GM12865 (cell line): ENCODE measurements at regions not wholly inside any gene's neighbourhood (a gene's known extent, or its start where the extent isn't known, plus 50 kb on each side); places are given as distances from the start of the nearest gene placed in this dataset.

Experiments used
- DNase-seq: peaks from one replicate; pipeline ENCODE4 v3.0.0; 2010; ENCODE audit warnings: low read depth
- H3K4me3 ChIP-seq: 2 replicates; pipeline ENCODE4 v1.5.1; 2011; ENCODE audit warnings: mild to moderate bottlenecking, low read depth, low read length, control low read depth
- TF ChIP-seq, protein P1 (sequence below): IDR thresholded peaks from 2 replicates; pipeline ENCODE4 v1.5.1; 2011; ENCODE audit warnings: low read length, control low read depth, low read depth, inconsistent platforms; ENCODE audit not compliant: insufficient read depth; ENCODE audit errors: missing control alignments

- H3K4me3 ChIP-seq: no peak overlapping the region
- TF ChIP-seq, protein P1, sequence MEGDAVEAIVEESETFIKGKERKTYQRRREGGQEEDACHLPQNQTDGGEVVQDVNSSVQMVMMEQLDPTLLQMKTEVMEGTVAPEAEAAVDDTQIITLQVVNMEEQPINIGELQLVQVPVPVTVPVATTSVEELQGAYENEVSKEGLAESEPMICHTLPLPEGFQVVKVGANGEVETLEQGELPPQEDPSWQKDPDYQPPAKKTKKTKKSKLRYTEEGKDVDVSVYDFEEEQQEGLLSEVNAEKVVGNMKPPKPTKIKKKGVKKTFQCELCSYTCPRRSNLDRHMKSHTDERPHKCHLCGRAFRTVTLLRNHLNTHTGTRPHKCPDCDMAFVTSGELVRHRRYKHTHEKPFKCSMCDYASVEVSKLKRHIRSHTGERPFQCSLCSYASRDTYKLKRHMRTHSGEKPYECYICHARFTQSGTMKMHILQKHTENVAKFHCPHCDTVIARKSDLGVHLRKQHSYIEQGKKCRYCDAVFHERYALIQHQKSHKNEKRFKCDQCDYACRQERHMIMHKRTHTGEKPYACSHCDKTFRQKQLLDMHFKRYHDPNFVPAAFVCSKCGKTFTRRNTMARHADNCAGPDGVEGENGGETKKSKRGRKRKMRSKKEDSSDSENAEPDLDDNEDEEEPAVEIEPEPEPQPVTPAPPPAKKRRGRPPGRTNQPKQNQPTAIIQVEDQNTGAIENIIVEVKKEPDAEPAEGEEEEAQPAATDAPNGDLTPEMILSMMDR: no peak
Observed at GRCh38 chr2:240252191-240252871, 111.9 kb upstream of the OTOS start.

DNA sequence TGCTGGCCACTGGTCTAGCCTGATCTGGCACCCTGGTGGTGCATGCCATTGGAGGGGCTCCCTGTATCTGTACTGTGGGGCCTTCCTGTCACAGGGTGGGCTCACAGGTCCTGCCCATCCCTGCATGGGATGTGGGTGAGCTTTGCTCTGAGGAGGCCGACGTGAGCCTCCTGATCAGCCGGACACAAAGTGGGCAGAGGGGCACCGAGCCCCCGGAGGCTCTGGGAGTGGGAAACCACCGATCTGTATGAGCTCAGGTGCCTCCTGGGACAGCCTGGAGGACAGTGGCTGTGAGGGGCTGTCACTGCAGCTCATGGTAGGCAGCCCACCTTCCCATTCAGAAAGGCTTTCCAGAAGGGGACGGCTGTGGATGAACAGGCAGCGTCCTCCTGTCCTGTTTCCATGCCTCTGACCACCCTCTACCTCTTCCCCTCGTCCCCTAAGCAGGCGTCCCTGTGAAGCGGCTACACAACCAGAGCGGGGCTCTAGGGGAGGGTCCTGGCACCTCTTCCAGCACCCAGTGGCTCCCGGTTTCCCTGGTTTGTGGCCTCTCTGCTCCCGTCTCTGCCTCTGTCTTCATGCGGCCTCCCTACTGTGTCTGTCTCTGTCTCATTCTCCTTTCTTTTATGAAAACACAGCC, 112.5 kb upstream of the OTOS start:
- TF ChIP-seq, protein P1: no peak
- no peak overlapping the region for H3K4me3 ChIP-seq
- DNase-seq: no peak

More at GRCh38 chr2:240252191-240252871, 111.9 kb upstream of the OTOS start:
- no peak for DNase-seq

DNA sequence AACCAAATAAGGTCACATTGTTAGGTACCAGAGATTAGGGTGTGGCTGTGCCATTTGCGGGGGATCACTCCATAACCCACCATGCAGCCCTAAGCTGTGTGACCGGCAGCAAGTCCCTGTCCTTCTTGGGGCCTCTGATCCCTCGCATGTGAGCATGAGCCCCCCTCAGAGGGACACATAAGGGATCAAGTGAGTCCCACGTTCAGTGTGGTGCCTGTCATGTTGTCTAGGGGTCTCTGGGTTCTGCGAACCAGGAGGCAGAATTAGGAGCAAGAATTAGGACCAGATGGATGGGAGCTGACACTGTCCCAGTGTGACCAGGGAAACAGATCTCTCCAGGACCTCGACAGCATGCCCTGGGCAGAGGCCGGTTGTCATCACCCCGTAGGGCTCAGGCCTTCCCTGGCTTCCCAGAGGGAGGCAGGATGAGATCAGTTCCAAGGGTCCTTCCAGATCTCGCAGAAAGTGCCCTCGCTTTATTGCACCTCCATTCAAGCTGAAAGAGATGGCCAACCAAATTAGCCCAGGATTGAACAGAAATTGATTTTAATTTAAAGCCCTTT, 113.2 kb upstream of the OTOS start:
- TF ChIP-seq, protein P1: no peak
- DNase-seq: no peak
- no peak overlapping the region for H3K4me3 ChIP-seq

- no peak for DNase-seq
- no peak overlapping the region for H3K4me3 ChIP-seq
- TF ChIP-seq, protein P1: no peak
Observed at GRCh38 chr2:240254337-240255164, 114.1 kb upstream of the OTOS start.

- DNase-seq: no peak
- H3K4me3 ChIP-seq: no peak overlapping the region
- TF ChIP-seq, protein P1: no peak
Observed at GRCh38 chr2:240255165-240255491, 114.7 kb upstream of the OTOS start.

DNA sequence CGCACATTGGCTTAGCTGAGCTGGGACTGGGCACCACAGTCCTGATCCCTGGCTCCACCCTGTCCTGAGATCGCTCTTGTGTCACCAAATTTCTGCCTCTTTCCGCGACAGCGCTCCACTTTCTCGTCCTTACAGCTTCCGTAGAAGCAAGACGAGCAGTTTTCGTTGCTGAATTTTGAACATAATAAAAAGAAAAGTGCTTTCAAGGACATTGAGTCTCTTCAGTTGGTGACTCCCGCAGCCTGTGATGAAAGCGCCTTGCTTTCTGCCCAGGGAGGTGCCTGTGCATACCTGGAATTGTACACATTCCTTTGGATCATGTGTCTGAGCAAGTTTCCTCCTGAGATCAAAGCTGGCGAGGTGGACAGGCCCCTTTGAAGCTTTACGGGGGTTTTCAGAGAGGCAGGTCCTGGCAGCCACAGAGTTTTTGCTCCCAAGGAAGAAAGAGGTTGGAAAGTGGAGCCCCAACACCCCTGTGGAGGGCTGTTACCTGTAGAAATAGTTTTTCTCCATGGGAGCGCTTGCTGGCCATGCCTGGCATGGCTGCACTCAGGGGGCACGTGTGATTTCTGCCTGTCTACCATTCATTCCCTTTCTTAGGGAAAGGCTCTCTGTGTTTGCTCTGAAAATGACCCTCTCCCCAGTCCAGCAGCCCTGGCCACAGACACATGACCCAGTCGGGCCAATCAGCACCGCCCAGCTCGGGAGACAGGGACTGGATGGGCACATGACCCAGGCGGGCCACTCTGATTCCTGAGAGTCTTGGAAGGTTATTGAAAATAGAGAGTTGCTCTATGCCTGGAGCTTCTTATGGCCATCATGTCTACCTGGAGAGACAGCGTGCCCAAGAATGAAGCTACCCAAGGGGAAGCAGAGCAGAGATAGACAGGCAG, 115.6 kb upstream of the OTOS start:
- H3K4me3 ChIP-seq: no peak overlapping the region
- TF ChIP-seq, protein P1: no peak
- no peak for DNase-seq
